OCI-LY7 (cell line): ENCODE measurements at regions not wholly inside any gene's neighbourhood (a gene's known extent, or its start where the extent isn't known, plus 50 kb on each side); places are given as distances from the start of the nearest gene placed in this dataset.
A peak's percentile ranks its signal among the peaks of the same experiment; 100 is the strongest.

ENCODE experiments used
- BruUV-seq: library from RNA; stranded (reverse); fragments of 400-500 nt; replicated peaks from 2 replicates; lab custom pipeline; 2021; lab: Mats Ljungman, UMichigan
- CTCF ChIA-PET: fragments of 300-600 bp; sonication (Branson Sonifier 250); formaldehyde crosslinking; loops from one replicate; lab custom pipeline; 2022; ENCODE audit warnings: antibody characterized with exemption; ENCODE audit not compliant: unreplicated experiment; lab: Charles Lee
- POLR2A ChIA-PET: fragments of 300-600 bp; sonication (Branson Sonifier 250); formaldehyde crosslinking; loops from one replicate; lab custom pipeline; 2022; ENCODE audit warnings: antibody characterized with exemption; lab: Charles Lee
- DNase-seq: peaks from one replicate; pipeline ENCODE4 v3.0.0-alpha.2; 2015; ENCODE audit warnings: low spot score
- H2AFZ ChIP-seq: fragments of 200-600 bp; sonication (generic), shearing (Covaris generic); 2 replicates; pipeline ENCODE4 v1.6.1; 2014; ENCODE audit warnings: mild to moderate bottlenecking, antibody characterized with exemption, low read length, moderate library complexity
- H3K27ac ChIP-seq: fragments of 200-600 bp; sonication (generic); 2 replicates; pipeline ENCODE4 v1.5.1; 2014; ENCODE audit warnings: mixed run types, low read depth, mild to moderate bottlenecking, moderate library complexity, low read length, inconsistent platforms; ENCODE audit not compliant: poor library complexity, severe bottlenecking
- H3K36me3 ChIP-seq: fragments of 200-600 bp; sonication (generic); 2 replicates; pipeline ENCODE4 v1.6.1; 2014; ENCODE audit warnings: mild to moderate bottlenecking, antibody characterized with exemption, low read length, moderate library complexity, mixed read lengths; ENCODE audit not compliant: insufficient read depth
- H3K4me1 ChIP-seq: fragments of 200-600 bp; sonication (generic); 2 replicates; pipeline ENCODE4 v1.5.1; 2014; ENCODE audit warnings: mild to moderate bottlenecking, low read length; ENCODE audit not compliant: insufficient read depth, poor library complexity, severe bottlenecking
- H3K4me2 ChIP-seq: fragments of 200-600 bp; sonication (generic); 2 replicates; pipeline ENCODE4 v1.6.1; 2014; ENCODE audit warnings: mild to moderate bottlenecking, low read length
- H3K4me3 ChIP-seq: fragments of 200-600 bp; sonication (generic); 2 replicates; pipeline ENCODE4 v1.5.1; 2014; ENCODE audit warnings: mild to moderate bottlenecking, low read depth, low read length; ENCODE audit not compliant: poor library complexity, severe bottlenecking
- H3K79me2 ChIP-seq: fragments of 200-600 bp; sonication (generic); 2 replicates; pipeline ENCODE4 v1.6.1; 2016; ENCODE audit warnings: low read depth, mild to moderate bottlenecking, low read length, moderate library complexity, mixed read lengths; ENCODE audit not compliant: insufficient read depth
- H3K9me2 ChIP-seq: fragments of 200-600 bp; sonication (generic); 2 replicates; pipeline ENCODE4 v1.6.1; 2016; ENCODE audit warnings: mild to moderate bottlenecking, low read length, mixed read lengths; ENCODE audit not compliant: insufficient read depth
- H3K9me3 ChIP-seq: fragments of 200-600 bp; sonication (generic); 2 replicates; pipeline ENCODE4 v1.6.1; 2014; ENCODE audit warnings: mild to moderate bottlenecking, mixed run types, low read length, mixed read lengths
- H4K20me1 ChIP-seq: fragments of 200-600 bp; sonication (generic); 2 replicates; pipeline ENCODE4 v1.6.1; 2014; ENCODE audit warnings: mild to moderate bottlenecking, antibody characterized with exemption, low read length, moderate library complexity, mixed read lengths; ENCODE audit not compliant: insufficient read depth
- CTCF ChIP-seq: fragments of 200-600 bp; sonication (generic); conservative IDR thresholded peaks from 2 replicates; pipeline ENCODE4 v1.5.1; 2014; ENCODE audit warnings: mild to moderate bottlenecking, antibody characterized with exemption, low read length, moderate library complexity, mixed read lengths
- EZH2phosphoT487 ChIP-seq: fragments of 200-600 bp; sonication (generic); IDR thresholded peaks from 2 replicates; pipeline ENCODE4 v1.6.1; 2018; ENCODE audit warnings: low read depth, borderline replicate concordance, mild to moderate bottlenecking, mixed run types, antibody characterized with exemption, low read length, moderate library complexity, mixed read lengths
- intact Hi-C: fragments of 100-400 bp; cut with micrococcal nuclease; formaldehyde crosslinking; loops from one replicate; pipeline ENCODE4 v1.10.0; 2022; ENCODE audit not compliant: unreplicated experiment

DNA sequence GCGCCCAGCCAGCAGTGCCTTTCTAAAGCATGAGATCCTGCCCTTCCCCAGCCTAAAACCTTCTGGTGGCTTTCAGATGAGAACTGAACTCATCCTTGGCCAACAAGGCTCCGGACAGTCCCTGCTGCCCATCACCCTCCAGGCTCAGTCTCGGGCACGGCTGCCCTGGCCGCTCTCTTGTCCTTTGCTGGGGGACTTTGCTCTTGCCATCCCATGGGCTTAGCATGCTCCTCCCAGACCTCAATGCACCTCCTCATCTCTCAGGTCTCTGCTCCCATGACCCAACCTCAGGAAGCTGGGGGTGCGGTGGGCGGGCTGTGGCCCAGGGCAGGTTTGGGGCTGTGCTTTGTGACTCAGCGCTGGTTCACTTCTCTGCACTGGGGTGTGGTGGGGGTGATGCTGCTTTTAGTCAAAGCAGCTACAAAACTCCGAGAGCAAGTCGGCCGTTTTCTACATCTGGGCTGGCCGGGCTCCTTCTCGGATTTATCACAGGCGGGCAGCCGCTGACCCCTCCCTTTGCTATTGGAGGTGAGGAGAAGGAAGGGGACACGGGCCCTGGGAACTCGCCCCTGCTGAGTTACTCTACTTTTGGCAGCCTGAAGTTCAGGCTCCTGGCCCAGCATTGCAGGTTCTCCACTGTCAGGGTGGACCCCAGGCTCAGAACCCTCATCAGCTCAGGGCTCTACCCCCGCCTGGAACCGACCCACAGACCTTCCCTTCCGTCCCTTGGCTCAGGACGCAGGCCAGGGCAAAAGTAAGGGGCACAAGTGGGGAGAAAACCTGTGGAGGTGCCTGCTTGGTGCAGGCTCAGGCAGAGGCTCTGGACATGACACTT is 90.6 kb upstream of the TAF1B start:
- Histone ChIP-seq H3K9me2 (no peaks in the 10 kb centered on the region), H3K4me3 (no peak overlapping the region), H3K9me3 (no peaks in the 10 kb centered on the region), H3K79me2 (no peaks in the 10 kb centered on the region), H3K4me2 (0 out of 2 replicates have a peak overlapping the region, but pooled peaks have one; percentile 2), H3K36me3 (no peaks in the 10 kb centered on the region), H3K4me1 (no peaks in the 10 kb centered on the region), H4K20me1 (no peaks in the 10 kb centered on the region), H2AFZ (no peak overlapping the region), H3K27ac (no peak overlapping the region)
- ChIA-PET CTCF (no interaction called here), POLR2A (interaction anchor here (0.9 kb wide), 1 partner anchor 20 kb away, joined by 3 read pairs; no protein-coding TSS in a partner anchor)
- DNase-seq, result no peak
- BruUV-seq, result no TSS peak
- no peak for TF ChIP-seq EZH2phosphoT487
- TF ChIP-seq CTCF, result no peak
- intact Hi-C loops, result no loop called here

GRCh38 chr2:9753276-9753600 is 90.0 kb upstream of the TAF1B start:
- H3K9me2 ChIP-seq, result no peaks in the 10 kb centered on the region
- intact Hi-C loops, result no loop called here
- no peaks in the 10 kb centered on the region for H3K36me3 ChIP-seq
- no peaks in the 10 kb centered on the region for H3K9me3 ChIP-seq
- no peaks in the 10 kb centered on the region for H3K4me1 ChIP-seq
- 0 out of 2 replicates have a peak overlapping the region, but pooled peaks have one; percentile 2 for H3K4me2 ChIP-seq
- H3K4me3 ChIP-seq, result no peak overlapping the region
- TF ChIP-seq CTCF, result no peak
- TF ChIP-seq EZH2phosphoT487, result no peak
- peak; percentile 8 for DNase-seq
- no TSS peak for BruUV-seq
- no peak overlapping the region for H3K27ac ChIP-seq
- CTCF ChIA-PET, result no interaction called here
- no peak overlapping the region for H2AFZ ChIP-seq
- POLR2A ChIA-PET, result interaction anchor here (0.9 kb wide), 1 partner anchor 19 kb away, joined by 3 read pairs; no protein-coding TSS in a partner anchor
- H3K79me2 ChIP-seq, result no peaks in the 10 kb centered on the region
- H4K20me1 ChIP-seq, result no peaks in the 10 kb centered on the region
